ENCODE measurements at regions not wholly inside any gene's neighbourhood (a gene's known extent, or its start where the extent isn't known, plus 50 kb on each side); places are given as distances from the start of the nearest gene placed in this dataset.
A peak's percentile ranks its signal among the peaks of the same experiment; 100 is the strongest.

DNA sequence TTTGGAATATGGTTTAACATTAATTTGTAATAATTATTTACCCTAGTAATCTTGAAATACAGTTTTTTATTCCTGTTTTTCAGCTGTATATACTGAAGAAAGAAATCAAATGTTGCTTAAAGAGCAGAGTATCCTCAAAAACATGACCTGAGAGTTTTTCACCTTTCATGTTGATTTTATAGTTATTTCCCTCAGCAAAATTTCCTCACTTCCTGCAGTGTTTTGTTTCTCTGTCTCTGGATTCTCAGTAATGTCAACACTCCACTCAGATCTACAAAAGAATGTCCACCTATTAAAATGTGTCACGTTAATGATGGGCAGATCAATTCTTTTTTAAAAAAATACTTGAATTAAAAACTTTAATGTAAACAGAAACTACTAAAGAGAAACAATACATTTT lies 398.3 kb downstream of the ANXA1 start:
- no peak for DNase-seq

DNA sequence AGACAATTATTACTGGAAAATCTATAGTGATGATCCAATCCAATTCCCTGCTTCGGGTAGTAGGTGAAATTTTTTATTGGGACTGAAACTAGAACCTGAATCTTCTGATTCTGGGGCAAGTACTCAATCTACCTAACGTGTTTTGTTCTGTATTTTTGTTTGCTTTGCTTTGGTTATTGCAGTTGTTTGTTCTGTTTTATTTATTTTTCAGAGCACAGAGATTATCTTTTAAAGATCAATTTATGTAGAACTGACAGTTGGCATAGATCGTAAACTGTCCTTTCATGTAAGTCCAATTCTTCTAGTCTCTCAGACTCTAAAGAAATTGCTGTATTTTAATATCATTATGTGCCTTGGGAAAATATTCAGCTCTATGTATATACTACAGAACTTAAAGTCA lies 401.6 kb downstream of the ANXA1 start:
- DNase-seq = no peak

DNA sequence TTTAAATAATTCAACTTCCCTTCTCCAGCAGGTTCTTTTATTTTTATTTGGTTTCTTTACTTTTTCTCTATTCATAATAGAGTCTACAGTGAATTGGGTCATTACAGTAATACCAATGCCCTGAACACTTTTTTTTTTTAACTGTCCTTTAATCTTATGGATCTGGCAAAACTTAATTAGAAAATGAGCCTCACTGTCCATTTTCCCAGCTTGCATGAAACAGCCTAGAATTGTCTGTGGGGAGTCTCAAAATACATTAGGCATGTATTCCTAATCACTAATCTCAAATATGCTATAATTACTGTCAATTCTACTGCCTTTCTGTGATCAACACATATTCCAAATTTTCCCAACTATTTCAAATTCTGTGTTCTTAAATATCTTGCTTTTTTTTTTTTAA lies 406.8 kb downstream of the ANXA1 start:
- DNase-seq = no peak

GRCh38 chr9:73565026-73565425 lies 413.4 kb downstream of the ANXA1 start:
- DNase-seq = no peak

DNA sequence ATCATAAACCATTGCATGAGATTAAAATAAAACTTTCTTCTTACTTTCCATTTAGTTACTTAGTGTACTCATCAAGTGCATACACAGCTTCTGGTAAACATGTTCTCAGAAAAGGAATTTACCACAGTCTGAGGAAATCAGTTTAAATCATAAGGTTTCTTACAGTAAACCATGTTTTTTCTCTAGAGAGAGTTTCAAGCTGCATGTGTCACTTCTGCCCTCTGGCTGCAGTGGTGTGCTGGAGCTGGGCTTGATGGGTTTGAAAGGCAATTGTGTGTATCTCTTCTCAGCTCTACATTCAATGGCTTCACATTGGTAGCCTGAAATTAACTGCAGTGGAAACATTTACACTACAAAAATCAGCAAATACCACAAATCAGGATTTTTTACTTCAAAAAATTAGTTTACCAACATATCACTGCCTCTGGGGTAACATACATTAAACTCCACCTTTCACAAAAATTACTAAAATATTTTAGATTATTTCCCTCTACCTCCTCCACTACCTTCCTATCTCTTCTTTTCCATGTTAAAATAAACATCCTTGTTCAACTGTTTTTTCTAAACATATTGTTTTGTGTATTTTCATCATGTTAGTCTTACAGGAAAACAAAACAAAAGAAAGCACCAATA lies 414.3 kb downstream of the ANXA1 start:
- DNase-seq = peak in 36 of 58 donors; percentile 0 to 67 (median 16)

DNA sequence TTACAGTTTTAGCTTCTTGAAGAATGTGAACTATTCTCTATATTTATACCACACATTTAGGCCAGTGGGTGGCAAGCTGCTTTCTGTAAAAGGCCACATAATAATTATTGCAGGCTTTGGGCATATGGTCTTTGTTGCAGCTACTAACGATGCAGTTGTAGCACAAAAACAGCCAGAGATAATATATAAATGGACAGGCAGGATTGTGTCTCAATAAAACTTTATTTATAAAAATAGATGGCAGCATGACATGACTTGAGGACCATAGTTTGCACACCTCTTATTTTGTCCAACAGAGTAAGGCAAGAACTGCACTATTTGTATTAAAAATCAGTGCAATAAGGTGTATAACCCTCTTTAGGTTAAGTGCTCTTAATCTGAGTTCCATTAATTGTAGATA lies 415.0 kb downstream of the ANXA1 start:
- no peak for DNase-seq

DNA sequence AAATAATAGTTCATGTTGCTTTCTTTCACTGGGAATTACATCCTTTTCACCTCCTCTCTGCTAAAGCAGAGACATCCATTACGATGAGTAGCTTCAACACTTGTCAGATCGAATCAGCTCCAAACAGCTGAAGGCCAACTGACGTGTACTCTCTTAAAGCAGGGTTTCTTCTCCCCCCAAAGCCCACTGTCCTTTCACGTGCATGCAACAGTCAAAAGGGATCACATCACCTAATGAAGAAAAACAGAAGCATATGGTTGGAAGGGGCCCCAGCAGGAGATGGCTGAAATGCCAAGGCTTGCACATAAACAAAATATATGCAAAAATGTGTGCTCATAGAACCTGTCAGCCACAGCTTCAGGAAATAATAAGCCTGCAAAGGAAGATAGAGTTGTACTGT lies 421.6 kb downstream of the ANXA1 start:
- DNase-seq = no peak

DNA sequence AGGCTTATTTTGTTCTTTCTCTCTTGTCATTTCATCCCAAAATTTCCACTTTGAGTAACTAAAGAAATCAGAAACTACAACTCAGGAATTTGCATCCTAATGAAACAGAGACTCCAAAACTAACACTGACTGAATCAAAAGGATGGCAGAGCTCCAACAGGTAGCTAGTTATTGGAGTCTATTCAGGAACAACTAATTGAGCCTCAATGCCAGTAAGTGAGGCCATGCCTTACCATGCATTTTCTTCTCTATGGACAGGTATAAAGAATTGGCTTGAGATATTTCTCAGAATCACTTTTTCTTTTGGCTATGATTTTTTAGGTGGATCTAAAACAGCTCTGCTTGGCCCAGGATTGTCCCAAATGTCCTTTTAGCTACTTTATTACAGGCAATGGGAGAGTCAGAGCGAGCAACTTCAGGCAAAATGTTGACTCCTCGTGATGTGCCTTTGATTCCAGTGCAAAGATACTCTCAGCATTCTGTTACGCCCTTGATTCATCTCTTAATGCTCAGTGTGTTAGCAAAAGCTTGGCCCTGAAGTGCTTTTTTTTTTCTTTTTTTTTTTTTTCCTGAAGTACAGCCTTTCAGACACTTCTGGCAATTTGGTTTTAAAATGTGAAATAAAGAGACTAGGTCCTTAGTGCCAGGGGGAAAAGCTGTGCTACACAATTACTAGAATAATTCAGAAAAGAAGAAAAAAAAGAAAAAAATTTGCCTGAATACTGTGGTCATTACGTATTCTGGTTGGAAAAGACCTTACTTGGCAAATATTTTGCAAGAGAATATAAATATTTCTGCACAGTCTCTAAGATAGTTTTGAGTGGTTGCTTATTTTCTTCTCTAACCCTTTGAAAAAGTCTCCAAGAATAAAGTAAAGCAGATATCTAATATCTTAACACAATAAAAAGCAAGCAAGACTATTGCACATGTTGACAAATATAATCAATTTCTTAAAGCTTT lies 423.7 kb downstream of the ANXA1 start:
- no peak for DNase-seq

- peak in 13 of 58 donors; percentile 0 to 27 (median 5) for DNase-seq
Observed at GRCh38 chr9:73577848-73578247, 426.2 kb downstream of the ANXA1 start.

GRCh38 chr9:73579823-73580222 lies 428.2 kb downstream of the ANXA1 start:
- DNase-seq = no peak

DNA sequence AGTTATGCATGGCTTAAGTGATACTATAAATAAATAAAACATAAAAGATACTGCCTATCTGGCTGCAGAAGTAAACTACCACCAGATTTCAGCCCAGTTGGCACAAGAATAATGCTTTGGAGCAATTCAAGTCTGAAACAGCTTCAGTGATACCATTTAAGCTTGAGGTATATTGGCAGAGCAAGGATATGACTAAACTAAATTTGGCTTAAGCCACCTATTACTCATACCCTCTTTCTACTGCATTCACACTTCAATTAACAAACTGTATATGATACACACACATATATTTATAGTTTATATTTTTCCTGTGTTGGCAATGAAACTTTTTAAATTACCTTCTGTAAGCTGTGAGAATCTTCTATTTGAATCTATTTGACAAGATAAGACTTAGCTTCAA lies 431.9 kb downstream of the ANXA1 start:
- peak in 1 of 58 donors; percentile 49 for DNase-seq

- DNase-seq = no peak
Observed at GRCh38 chr9:73595036-73595545, 443.4 kb downstream of the ANXA1 start.

DNA sequence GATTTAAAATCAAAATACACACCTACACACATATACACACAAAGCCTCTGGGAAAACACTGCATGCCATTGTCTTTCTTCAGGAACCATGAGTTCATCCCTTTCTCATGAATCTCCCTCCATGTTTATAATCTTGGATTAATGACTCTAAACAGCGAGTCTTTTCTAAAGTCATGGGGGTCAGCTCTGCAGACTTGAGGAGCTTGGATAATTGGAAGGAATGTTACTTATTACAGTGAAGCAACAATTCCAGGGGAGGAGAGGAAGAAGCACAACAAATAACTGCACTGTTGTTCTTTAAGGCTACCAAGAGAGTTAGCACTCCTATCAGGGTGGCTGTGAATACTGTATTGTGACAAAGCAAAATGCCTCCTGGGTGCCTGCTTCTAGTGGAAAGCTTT lies 444.7 kb downstream of the ANXA1 start:
- DNase-seq = no peak

DNA sequence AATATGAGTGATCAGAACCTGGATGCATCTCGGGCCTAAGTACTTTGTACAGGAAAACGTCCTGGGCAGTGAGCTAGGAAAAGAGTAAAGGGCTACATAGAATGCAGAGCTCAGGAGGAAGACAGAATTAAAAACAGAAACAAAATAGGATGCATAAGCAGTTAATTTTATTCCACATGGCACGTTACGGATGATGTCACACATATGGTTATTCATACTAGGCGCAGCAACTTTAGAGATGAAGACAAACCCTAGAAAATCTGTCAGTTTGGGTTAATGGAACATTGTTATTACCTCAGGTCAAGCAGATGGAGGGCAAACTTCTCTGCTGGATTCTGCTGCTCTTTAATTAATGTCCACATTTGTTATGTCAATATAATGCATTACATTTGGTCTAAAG lies 445.4 kb downstream of the ANXA1 start:
- DNase-seq = no peak

DNA sequence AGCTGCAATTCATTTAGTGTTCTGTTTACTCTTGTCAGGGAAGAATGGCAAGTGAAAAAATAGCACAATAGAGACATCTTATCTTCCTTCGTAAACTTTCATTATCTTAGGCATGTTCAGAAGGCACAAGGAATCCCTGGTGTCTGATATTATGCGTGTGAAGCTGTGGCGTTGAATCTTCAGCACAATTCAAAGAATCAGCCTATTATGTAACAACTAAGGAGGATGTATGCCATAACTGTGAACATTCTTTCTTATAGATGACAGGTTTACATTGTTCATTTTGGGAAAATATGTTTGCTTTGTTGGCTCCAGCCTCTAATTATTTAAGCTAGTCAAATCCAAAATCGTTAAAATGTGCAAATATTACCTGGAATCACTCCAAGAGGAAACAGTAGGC lies 446.1 kb downstream of the ANXA1 start:
- no peak for DNase-seq

DNA sequence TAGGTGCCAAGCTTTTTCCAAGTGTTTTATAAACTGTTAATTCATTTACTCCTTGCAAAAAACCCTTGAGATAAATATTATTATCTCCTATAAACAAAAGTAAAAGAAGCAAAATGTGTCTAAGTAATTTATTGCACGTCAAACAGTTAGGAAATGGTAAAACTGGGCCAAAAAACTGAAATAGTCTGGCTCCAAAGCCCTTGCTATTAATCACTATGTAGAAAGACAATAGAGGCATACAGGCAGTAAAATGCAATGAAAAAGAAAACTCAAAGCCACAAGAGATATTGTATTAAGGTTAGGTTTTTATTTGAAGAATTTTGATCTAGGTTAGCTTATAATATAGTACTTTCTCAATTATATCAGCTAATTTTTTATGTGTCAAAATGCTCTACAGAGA lies 457.7 kb downstream of the ANXA1 start:
- no peak for DNase-seq

- no peak for DNase-seq
Observed at GRCh38 chr9:73611032-73611431, 459.4 kb downstream of the ANXA1 start.

DNA sequence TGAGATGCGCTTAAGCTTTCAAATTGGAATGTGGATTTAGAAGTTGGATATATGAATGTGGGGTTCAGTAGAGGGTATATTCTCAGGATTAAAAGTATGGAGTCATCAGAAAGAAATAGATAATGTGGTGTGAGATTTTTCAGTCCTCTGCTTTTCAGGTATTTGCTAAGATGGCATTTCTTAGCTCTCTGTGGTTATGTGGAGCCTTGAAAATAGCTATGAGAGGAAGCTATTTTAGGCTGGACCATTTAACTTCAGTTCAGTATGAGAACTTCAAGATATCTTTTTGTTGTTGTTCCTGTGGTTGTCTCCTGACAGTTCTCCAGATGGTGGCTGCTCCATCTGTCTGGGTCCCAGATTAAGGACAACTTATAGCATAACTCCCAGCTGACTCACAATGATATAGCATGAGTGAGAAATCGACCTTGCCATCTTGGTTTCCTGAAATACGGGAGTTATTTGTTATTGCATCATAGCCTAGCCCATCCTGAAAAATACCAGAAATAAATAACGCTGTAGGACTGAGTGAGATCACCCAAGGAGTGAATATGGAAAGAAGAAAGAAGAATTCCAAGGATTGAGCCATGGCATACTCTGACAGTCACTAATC lies 461.5 kb downstream of the ANXA1 start:
- peak in 2 of 58 donors; percentile 8 to 22 for DNase-seq

GRCh38 chr9:73615557-73615956 lies 463.9 kb downstream of the ANXA1 start:
- no peak for DNase-seq

DNA sequence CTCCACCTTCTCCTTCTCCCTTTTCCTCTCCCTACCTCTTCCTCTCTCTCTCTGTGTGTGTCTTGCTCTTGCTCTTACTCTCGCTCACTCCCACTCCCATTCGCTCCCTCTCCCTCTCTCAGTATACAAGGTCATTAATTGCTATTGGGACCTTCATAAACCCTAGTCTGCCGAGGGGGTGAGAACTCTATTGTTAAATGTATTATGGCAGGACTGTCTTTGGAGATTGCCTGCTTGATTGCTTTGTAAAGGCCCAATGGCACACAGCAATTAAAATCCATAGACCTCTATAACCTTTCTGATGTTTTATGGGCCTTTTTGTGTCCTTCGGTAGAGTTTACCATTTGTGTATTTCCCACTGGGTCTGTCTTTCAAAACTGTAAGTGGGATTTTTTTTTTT lies 465.9 kb downstream of the ANXA1 start:
- no peak for DNase-seq

DNA sequence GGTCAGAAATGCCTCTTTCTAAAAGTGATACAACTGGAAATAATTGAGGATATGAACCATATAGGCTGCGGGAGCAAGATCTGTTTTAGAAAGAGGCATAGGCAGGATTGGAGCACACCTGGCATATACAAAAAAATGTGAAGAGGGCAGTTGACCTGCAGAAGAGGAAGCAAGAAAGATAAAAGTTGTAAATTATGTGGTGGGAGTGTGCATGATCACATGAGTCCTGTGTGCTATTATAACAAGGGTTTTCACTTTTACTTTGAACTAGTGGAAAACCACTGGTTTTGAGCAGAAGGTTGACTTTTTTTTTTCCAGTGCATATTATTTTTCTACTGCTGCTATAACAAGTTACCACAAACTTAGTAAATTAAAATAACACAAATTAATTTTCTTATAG lies 489.3 kb downstream of the ANXA1 start:
- DNase-seq = no peak

DNA sequence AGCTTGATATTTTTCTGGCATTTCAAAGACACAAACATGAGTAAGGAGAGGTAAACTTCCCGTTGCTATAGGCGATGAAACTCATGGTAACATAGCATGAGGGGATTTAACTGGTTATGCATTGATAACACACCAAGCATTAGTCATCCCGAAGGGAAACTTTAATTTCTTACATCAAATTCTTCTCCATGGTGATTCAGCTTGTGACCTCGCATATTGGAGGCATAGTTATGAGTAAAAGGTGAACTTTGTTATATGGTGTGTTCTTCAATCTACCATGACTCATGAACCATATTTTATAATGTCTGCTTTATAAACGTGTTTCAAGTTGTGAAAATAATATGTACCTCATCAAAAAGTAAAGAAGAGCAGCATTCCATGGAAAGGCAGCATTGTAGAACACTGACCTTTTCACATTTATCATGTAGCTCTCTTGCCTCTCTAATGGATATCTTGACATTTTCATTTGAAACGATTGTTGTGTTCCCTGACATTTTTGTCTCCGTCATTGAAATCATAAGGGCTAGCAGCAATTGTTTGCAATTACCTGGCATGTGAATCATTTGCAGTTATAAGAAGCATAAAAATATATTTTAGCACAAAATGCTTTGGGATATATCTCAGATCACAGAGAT lies 491.8 kb downstream of the ANXA1 start:
- no peak for DNase-seq
